ENCODE measurements at regions not wholly inside any gene's neighbourhood (a gene's known extent, or its start where the extent isn't known, plus 50 kb on each side); places are given as distances from the start of the nearest gene placed in this dataset.

- Histone ChIP-seq H3K27ac (ENCODE audit: low read depth, low read length) (no peak overlapping the region), H3K56ac (replicated peaks; ENCODE audit: insufficient read length, low read depth, low read length) (no peak overlapping the region), H2AFZ (ENCODE audit: low read length) (no peak overlapping the region), H3K9me3 (ENCODE audit: insufficient read depth in 2 of 2, low read depth in 1 of 2, low read length in 1 of 2) (no peaks in the 10 kb centered on the region), H2AK5ac (ENCODE audit: low read depth, low read length) (no peak overlapping the region), H3K23ac (ENCODE audit: insufficient read length) (no peak overlapping the region), H2BK20ac (ENCODE audit: low read length) (no peak overlapping the region), H3K4ac (replicated peaks; ENCODE audit: insufficient read length, low read depth, low read length) (no peak overlapping the region), H4K8ac (ENCODE audit: extremely low read depth, insufficient read depth, low read length) (no peak overlapping the region), H3K79me1 (ENCODE audit: low read depth, low read length) (no peaks in the 10 kb centered on the region), H3K23me2 (ENCODE audit: low read depth, low read length) (no peaks in the 10 kb centered on the region), H3K9ac (replicated peaks in 1 of 4; ENCODE audit: extremely low read depth in 1 of 4, low read depth in 3 of 4, low read length in 3 of 4) (no peak overlapping the region), H3K4me2 (ENCODE audit: insufficient read depth in 1 of 2, low read depth in 2 of 2, low read length in 2 of 2) (no peak overlapping the region), H2BK15ac (ENCODE audit: low read length) (no peak overlapping the region), H3K27me3 (replicated peaks in 1 of 4; ENCODE audit: control insufficient read depth in 3 of 4, extremely low read depth in 1 of 4, insufficient read depth in 3 of 4, low read length in 3 of 4) (peaks cover 0 to 4% (median 0%) of the 10 kb centered on the region in 4 experiments; a peak in 1 of 7 replicates), H2BK5ac (ENCODE audit: low read depth, low read length) (no peak overlapping the region), H4K20me1 (replicated peaks in 1 of 2; ENCODE audit: control insufficient read depth in 1 of 2, insufficient read depth in 2 of 2, low read length in 2 of 2) (no peaks in the 10 kb centered on the region), H3K79me2 (ENCODE audit: control insufficient read depth in 1 of 2, insufficient read depth in 2 of 2, low read length in 2 of 2) (no peaks in the 10 kb centered on the region), H3K14ac (ENCODE audit: insufficient read length) (no peak overlapping the region), H3K18ac (ENCODE audit: extremely low read depth, low read length) (no peak overlapping the region), H2BK120ac (replicated peaks; ENCODE audit: low read depth, low read length) (no peak overlapping the region), H3K36me3 (ENCODE audit: control insufficient read depth in 2 of 4, insufficient read depth in 4 of 4, low read length in 3 of 4) (no peaks in the 10 kb centered on the region), H3K4me1 (replicated peaks in 1 of 4; ENCODE audit: control insufficient read depth in 3 of 4, insufficient read depth in 4 of 4, low read length in 3 of 4) (peaks cover 0 to 5% (median 0%) of the 10 kb centered on the region in 4 experiments; a peak in 3 of 7 replicates), H4K5ac (ENCODE audit: insufficient read length, low read depth, low read length) (no peak overlapping the region), H2BK12ac (ENCODE audit: low read depth, low read length) (no peak overlapping the region), H3K4me3 (ENCODE audit: extremely low read depth in 1 of 4, insufficient read depth in 2 of 4, low read depth in 3 of 4, low read length in 4 of 4) (no peak overlapping the region), H4K91ac (replicated peaks; ENCODE audit: insufficient read length, low read length) (no peak overlapping the region)
- DNase-seq (ENCODE audit: low read depth in 1 of 2, low spot score in 2 of 2) (no peak), FAIRE-seq (no peak)
- 76% methylated on average over 4 of the region's 4 CpGs; no CpG with 5 or more reads in 1 of the 2 experiments for WGBS, 2 experiments (ENCODE audit: extremely low coverage in 1 of 2, insufficient coverage in 1 of 2, insufficient read length in 1 of 2, insufficient replicate concordance in 2 of 2, low coverage in 1 of 2, low lambda C conversion rate in 2 of 2, missing lambda C conversion rate in 1 of 2)
- POLR2A ChIA-PET (ENCODE audit: partially characterized antibody): no interaction called here
- CTCF ChIA-PET (ENCODE audit: partially characterized antibody): no interaction called here
- no peak for TF ChIP-seq BACH1 (IDR thresholded peaks at IDR 0.05; ENCODE audit: low read length)
- TF ChIP-seq TCF12 (IDR thresholded peaks at IDR 0.05; ENCODE audit: low read depth, low read length): no peak
- no peak for TF ChIP-seq BRCA1 (IDR thresholded peaks at IDR 0.05; ENCODE audit: low read depth, low read length)
- no peak for TF ChIP-seq RFX5 (IDR thresholded peaks at IDR 0.05; ENCODE audit: borderline replicate concordance, low read depth, low read length)
- TF ChIP-seq CTCF (IDR thresholded peaks at IDR 0.05; ENCODE audit: control extremely low read depth in 1 of 3, insufficient read depth in 1 of 3, low read depth in 1 of 3, low read length in 3 of 3): no peak
- TF ChIP-seq CHD2 (IDR thresholded peaks at IDR 0.05; ENCODE audit: low read length): no peak
- TF ChIP-seq MAFK (IDR thresholded peaks at IDR 0.05; ENCODE audit: low read depth, low read length): no peak
- no peak for TF ChIP-seq YY1 (IDR thresholded peaks at IDR 0.05; ENCODE audit: low read depth, low read length)
- no peak for TF ChIP-seq TAF1 (IDR thresholded peaks at IDR 0.05; ENCODE audit: low read depth, low read length)
- no peak for TF ChIP-seq BCL11A (IDR thresholded peaks at IDR 0.05; ENCODE audit: low read depth in 2 of 2, low read length in 2 of 2)
- TF ChIP-seq TEAD4 (IDR thresholded peaks at IDR 0.05; ENCODE audit: low read depth, low read length): no peak
- TF ChIP-seq KDM5A (IDR thresholded peaks at IDR 0.05; ENCODE audit: low read length): no peak
- TF ChIP-seq PHF8 (conservative IDR thresholded peaks at IDR 0.05; ENCODE audit: low read depth, low read length): no peak
These were observed 211.9 kb upstream of the VSTM2A start for GRCh38 chr7:54330216-54330800.

All from H1 (cell line).